Ishikawa (cell line): ENCODE measurements at regions not wholly inside any gene's neighbourhood (a gene's known extent, or its start where the extent isn't known, plus 50 kb on each side); places are given as distances from the start of the nearest gene placed in this dataset.

Source experiments
- CEBPB ChIP-seq: IDR thresholded peaks from 2 replicates; pipeline ENCODE4 v1.6.1; 2012
- CREB1 ChIP-seq: IDR thresholded peaks from 2 replicates; pipeline ENCODE4 v1.6.1; 2012; ENCODE audit warnings: low read depth
- EGR1 ChIP-seq: IDR thresholded peaks from 2 replicates; pipeline ENCODE4 v1.6.1; 2012
- EP300 ChIP-seq: IDR thresholded peaks from 2 replicates; pipeline ENCODE4 v1.6.1; 2012; ENCODE audit warnings: borderline replicate concordance
- FOXM1 ChIP-seq: IDR thresholded peaks from 2 replicates; pipeline ENCODE4 v1.6.1; 2012; ENCODE audit warnings: low read depth, borderline replicate concordance
- NFIC ChIP-seq: IDR thresholded peaks from 2 replicates; pipeline ENCODE4 v1.6.1; 2012
- RAD21 ChIP-seq: IDR thresholded peaks from 2 replicates; pipeline ENCODE4 v1.6.1; 2012; ENCODE audit warnings: low read depth
- TAF1 ChIP-seq: IDR thresholded peaks from 2 replicates; pipeline ENCODE4 v1.6.1; 2012; ENCODE audit warnings: low read depth, mild to moderate bottlenecking
- TCF12 ChIP-seq: IDR thresholded peaks from 2 replicates; pipeline ENCODE4 v1.6.1; 2012; ENCODE audit warnings: low read depth
- TEAD4 ChIP-seq: IDR thresholded peaks from 2 replicates; pipeline ENCODE4 v1.6.1; 2012
- YY1 ChIP-seq: IDR thresholded peaks from 2 replicates; pipeline ENCODE4 v1.6.1; 2012; ENCODE audit warnings: low read depth
- ZBTB7A ChIP-seq: IDR thresholded peaks from 2 replicates; pipeline ENCODE4 v1.6.1; 2012; ENCODE audit warnings: low read depth
- TF ChIP-seq, protein P1 (sequence below): IDR thresholded peaks from 2 replicates; pipeline ENCODE4 v1.6.1; 2012
- TF ChIP-seq, protein P2 (sequence below): IDR thresholded peaks from 2 replicates; pipeline ENCODE4 v1.6.1; 2012; ENCODE audit warnings: low read depth, mild to moderate bottlenecking
- TF ChIP-seq, protein P3 (sequence below): IDR thresholded peaks from 2 replicates; pipeline ENCODE4 v1.6.1; 2012

DNA sequence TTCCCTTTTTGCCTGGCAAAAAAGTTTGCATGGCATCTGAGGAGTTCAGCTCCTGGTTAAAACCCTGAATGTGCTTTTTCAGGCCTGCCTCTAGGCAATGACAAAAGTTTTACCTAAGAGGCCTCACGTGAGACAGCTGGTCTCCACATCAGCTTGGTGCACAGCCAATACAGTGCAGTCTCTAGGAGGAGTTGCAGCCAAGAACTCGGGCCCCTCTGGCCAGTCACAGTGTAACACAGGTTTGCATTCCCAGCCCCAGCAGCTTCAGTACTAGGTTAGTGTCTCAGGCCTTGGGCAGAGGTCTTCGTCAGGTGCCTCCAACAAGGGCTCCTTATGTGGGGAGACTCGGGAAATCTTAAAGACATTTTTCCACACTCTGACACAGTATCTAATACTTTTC, 771.7 kb downstream of the SORCS1 start:
- TF ChIP-seq RAD21: no peak
- TF ChIP-seq, protein P1, sequence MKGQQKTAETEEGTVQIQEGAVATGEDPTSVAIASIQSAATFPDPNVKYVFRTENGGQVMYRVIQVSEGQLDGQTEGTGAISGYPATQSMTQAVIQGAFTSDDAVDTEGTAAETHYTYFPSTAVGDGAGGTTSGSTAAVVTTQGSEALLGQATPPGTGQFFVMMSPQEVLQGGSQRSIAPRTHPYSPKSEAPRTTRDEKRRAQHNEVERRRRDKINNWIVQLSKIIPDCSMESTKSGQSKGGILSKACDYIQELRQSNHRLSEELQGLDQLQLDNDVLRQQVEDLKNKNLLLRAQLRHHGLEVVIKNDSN: no peak
- TF ChIP-seq FOXM1: no peak
- no peak for TF ChIP-seq EP300
- TF ChIP-seq CREB1: no peak
- no peak for TF ChIP-seq CEBPB
- no peak for TF ChIP-seq TAF1
- no peak for TF ChIP-seq TEAD4
- TF ChIP-seq YY1: no peak
- TF ChIP-seq NFIC: no peak
- TF ChIP-seq ZBTB7A: no peak
- TF ChIP-seq, protein P2, sequence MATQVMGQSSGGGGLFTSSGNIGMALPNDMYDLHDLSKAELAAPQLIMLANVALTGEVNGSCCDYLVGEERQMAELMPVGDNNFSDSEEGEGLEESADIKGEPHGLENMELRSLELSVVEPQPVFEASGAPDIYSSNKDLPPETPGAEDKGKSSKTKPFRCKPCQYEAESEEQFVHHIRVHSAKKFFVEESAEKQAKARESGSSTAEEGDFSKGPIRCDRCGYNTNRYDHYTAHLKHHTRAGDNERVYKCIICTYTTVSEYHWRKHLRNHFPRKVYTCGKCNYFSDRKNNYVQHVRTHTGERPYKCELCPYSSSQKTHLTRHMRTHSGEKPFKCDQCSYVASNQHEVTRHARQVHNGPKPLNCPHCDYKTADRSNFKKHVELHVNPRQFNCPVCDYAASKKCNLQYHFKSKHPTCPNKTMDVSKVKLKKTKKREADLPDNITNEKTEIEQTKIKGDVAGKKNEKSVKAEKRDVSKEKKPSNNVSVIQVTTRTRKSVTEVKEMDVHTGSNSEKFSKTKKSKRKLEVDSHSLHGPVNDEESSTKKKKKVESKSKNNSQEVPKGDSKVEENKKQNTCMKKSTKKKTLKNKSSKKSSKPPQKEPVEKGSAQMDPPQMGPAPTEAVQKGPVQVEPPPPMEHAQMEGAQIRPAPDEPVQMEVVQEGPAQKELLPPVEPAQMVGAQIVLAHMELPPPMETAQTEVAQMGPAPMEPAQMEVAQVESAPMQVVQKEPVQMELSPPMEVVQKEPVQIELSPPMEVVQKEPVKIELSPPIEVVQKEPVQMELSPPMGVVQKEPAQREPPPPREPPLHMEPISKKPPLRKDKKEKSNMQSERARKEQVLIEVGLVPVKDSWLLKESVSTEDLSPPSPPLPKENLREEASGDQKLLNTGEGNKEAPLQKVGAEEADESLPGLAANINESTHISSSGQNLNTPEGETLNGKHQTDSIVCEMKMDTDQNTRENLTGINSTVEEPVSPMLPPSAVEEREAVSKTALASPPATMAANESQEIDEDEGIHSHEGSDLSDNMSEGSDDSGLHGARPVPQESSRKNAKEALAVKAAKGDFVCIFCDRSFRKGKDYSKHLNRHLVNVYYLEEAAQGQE: no peak
- TF ChIP-seq, protein P3, sequence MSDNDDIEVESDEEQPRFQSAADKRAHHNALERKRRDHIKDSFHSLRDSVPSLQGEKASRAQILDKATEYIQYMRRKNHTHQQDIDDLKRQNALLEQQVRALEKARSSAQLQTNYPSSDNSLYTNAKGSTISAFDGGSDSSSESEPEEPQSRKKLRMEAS: no peak
- no peak for TF ChIP-seq TCF12
- no peak for TF ChIP-seq EGR1

DNA sequence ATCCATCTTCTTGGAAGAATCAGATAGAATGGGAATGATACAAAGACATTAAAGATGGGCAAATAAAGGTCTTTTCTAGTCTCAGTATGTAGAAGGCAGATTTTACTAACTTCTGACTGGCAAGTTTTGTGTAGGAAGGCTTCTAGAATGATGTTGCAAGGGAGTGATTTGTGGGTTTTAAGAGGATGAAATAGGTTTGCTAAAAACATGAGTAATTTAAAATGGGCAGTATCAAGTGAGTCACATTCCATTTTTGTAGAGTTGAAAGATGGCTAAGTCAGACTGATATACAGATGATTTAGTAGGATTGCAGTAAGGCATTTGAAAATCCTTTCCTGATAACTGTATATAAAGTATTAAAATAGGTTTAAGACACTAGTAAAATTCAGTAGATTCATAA, 777.4 kb downstream of the SORCS1 start:
- no peak for TF ChIP-seq FOXM1
- no peak for TF ChIP-seq TEAD4
- TF ChIP-seq, protein P1: no peak
- TF ChIP-seq CREB1: no peak
- no peak for TF ChIP-seq YY1
- no peak for TF ChIP-seq ZBTB7A
- TF ChIP-seq TAF1: no peak
- no peak for TF ChIP-seq EGR1
- TF ChIP-seq, protein P2: no peak
- TF ChIP-seq NFIC: no peak
- TF ChIP-seq RAD21: no peak
- TF ChIP-seq, protein P3: no peak
- TF ChIP-seq TCF12: no peak
- TF ChIP-seq CEBPB: no peak
- no peak for TF ChIP-seq EP300

DNA sequence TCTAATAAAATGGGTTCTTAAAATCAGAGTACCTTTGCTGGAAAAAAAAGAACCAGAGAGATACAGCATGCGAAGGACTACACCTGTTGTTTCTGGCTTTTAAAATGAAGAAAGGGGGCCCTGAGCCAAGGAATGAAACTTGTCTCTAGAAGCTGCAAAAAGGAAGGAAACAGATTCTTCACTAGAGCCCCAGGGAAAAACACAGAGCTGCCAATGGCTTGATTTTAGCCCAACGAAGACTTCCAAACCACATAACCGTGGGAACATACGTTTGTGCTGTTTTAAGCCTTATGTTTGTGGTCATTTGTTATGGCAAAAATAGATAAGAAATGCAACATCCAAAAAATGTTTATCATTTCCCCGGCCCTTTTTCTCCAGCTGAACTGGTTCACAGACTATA, 780.0 kb downstream of the SORCS1 start:
- TF ChIP-seq CREB1 (no peak), FOXM1 (no peak), ZBTB7A (no peak), EP300 (no peak), EGR1 (no peak)
- TF ChIP-seq, protein P3: no peak

DNA sequence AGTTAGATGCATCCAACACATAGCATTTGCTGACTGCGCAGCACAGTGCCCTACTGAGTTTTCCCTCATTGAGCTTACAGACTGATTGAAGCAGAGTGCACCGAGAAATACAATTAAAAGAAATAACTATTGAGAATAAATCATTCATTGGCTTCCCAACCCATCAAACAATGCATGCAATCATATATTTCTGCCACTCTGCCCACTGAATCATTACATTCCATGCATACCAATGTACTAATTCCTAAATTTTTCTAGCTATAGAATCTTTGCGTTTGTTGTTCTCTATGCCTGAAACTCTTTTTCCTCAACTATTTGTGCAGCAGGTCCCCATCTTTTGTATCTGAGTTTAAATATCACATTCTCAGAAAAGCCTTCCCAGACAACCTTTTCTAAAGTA, 783.8 kb downstream of the SORCS1 start:
- no peak for TF ChIP-seq RAD21
- no peak for TF ChIP-seq CREB1
- TF ChIP-seq, protein P2: no peak
- no peak for TF ChIP-seq EP300
- no peak for TF ChIP-seq YY1
- no peak for TF ChIP-seq TCF12
- TF ChIP-seq FOXM1: no peak
- no peak for TF ChIP-seq EGR1
- TF ChIP-seq, protein P3: no peak
- TF ChIP-seq NFIC: no peak
- TF ChIP-seq ZBTB7A: no peak
- no peak for TF ChIP-seq TAF1
- TF ChIP-seq TEAD4: no peak
- TF ChIP-seq, protein P1: no peak
- TF ChIP-seq CEBPB: no peak
